Endothelial cell (in vitro differentiated cells): ENCODE measurements at regions not wholly inside any gene's neighbourhood (a gene's known extent, or its start where the extent isn't known, plus 50 kb on each side); places are given as distances from the start of the nearest gene placed in this dataset.

Source experiments
- DNase-seq: peaks from one replicate; pipeline ENCODE4 v3.0.0; 2021; ENCODE audit warnings: low spot score
- H3K27ac Mint-ChIP-seq: one replicate; pipeline ENCODE4 v1.8.0; 2021; ENCODE audit warnings: mixed read lengths, inconsistent platforms; ENCODE audit not compliant: unreplicated experiment
- H3K27me3 Mint-ChIP-seq: one replicate; pipeline ENCODE4 v1.8.0; 2021; ENCODE audit warnings: mild to moderate bottlenecking, moderate library complexity, mixed read lengths, inconsistent platforms; ENCODE audit not compliant: unreplicated experiment
- H3K36me3 Mint-ChIP-seq: one replicate; pipeline ENCODE4 v1.8.0; 2021; ENCODE audit warnings: mild to moderate bottlenecking, low read depth, mixed read lengths, inconsistent platforms; ENCODE audit not compliant: unreplicated experiment
- H3K4me1 Mint-ChIP-seq: one replicate; pipeline ENCODE4 v1.8.0; 2021; ENCODE audit warnings: mild to moderate bottlenecking, mixed read lengths, inconsistent platforms; ENCODE audit not compliant: unreplicated experiment
- H3K4me3 Mint-ChIP-seq: one replicate; pipeline ENCODE4 v1.8.0; 2021; ENCODE audit warnings: mild to moderate bottlenecking, mixed read lengths, inconsistent platforms; ENCODE audit not compliant: unreplicated experiment
- H3K9me3 Mint-ChIP-seq: one replicate; pipeline ENCODE4 v1.8.0; 2021; ENCODE audit warnings: mixed read lengths, inconsistent platforms; ENCODE audit not compliant: unreplicated experiment
- TF ChIP-seq, protein P1 (sequence below): fragments of 200-600 bp; sonication (generic); IDR thresholded peaks from one replicate; pipeline ENCODE4 v1.5.0; 2021; ENCODE audit warnings: antibody characterized with exemption; ENCODE audit not compliant: unreplicated experiment

DNA sequence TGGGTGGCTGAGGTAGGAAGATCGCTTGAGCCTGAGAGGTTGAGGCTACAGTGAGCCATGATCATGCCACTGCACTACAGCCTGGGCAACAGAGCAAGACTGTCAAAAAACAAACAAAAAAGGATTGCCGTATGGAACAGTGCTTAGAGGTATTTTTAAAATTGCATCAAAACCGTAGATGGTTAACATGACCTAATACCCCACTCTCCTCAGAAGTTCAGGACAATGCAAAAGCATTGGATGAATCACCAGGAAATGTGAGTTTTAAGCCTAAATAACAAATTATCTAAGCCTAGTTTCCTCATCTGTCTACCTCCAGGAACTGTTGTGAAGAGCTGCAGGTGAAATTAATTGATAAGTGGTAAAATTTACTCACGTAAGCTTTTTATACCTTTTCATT, 123.8 kb upstream of the ID4 start:
- TF ChIP-seq, protein P1, sequence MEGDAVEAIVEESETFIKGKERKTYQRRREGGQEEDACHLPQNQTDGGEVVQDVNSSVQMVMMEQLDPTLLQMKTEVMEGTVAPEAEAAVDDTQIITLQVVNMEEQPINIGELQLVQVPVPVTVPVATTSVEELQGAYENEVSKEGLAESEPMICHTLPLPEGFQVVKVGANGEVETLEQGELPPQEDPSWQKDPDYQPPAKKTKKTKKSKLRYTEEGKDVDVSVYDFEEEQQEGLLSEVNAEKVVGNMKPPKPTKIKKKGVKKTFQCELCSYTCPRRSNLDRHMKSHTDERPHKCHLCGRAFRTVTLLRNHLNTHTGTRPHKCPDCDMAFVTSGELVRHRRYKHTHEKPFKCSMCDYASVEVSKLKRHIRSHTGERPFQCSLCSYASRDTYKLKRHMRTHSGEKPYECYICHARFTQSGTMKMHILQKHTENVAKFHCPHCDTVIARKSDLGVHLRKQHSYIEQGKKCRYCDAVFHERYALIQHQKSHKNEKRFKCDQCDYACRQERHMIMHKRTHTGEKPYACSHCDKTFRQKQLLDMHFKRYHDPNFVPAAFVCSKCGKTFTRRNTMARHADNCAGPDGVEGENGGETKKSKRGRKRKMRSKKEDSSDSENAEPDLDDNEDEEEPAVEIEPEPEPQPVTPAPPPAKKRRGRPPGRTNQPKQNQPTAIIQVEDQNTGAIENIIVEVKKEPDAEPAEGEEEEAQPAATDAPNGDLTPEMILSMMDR: no peak

DNA sequence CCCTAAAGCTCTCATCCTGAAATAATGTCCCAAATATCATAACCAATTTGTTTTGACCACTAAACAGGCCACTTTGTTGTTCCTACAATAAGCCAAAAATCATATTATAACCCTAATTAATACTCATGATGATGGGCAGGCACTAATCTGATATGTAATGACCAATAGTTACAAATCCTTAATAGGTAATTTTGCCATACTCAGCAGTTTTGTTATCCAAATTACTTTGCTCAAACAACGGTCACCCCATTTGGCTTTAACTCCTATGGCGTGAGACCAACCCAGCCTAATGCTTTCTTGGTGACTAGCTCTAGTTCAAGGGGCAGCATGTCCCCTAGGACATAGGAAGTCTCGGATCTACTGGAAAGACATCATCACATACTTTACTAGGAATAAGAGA, 123.2 kb upstream of the ID4 start:
- Mint-ChIP-seq H3K36me3 (no peaks in the 10 kb centered on the region), H3K27ac (no peak overlapping the region)

More for the DNA sequence above, 123.8 kb upstream of the ID4 start:
- H3K36me3 Mint-ChIP-seq: no peaks in the 10 kb centered on the region
- DNase-seq: no peak
- peaks cover 11% of the 10 kb centered on the region for H3K4me1 Mint-ChIP-seq
- H3K27ac Mint-ChIP-seq: no peak overlapping the region
- H3K4me3 Mint-ChIP-seq: no peak overlapping the region
- no peaks in the 10 kb centered on the region for H3K9me3 Mint-ChIP-seq
- no peaks in the 10 kb centered on the region for H3K27me3 Mint-ChIP-seq

DNA sequence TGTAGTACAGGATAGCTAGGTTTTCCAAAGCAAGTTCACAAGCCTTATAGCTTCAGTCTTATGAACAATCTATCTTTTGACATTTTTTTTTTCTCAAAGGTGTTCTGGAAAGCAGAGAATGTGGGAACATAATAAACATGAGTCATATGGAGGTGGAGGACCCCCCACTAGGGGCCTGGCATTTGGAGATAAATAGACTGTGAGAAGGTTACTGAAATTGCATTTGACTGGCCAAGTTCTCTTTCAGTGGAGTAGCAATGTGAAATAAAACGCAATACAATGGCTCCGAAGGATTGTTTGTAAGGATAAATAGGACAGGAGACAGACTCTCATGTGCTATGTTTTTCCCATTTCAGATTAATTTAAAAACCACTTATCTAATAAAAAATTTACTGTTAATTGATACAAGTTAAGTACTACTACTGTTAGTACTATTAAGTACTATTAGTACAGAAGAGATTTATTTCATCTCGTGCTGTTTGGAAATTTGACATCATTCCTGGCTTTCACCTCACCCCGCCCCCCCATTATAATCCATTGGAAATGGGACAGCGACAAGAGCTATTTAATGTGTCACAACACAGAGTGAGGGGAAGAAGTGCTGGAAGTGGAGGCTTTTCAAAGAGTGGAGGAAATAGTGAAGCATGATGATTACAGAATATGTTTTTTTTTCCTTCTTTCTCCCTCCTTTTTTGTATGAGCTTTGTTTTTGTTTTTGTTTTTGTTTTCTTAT, 122.6 kb upstream of the ID4 start:
- Mint-ChIP-seq H3K4me1 (peaks cover 11% of the 10 kb centered on the region), H3K27me3 (no peaks in the 10 kb centered on the region), H3K36me3 (no peaks in the 10 kb centered on the region), H3K9me3 (no peaks in the 10 kb centered on the region), H3K4me3 (no peak overlapping the region), H3K27ac (no peak overlapping the region)
- TF ChIP-seq, protein P1: no peak
- DNase-seq: no peak

More for the DNA sequence above, 123.2 kb upstream of the ID4 start:
- no peak overlapping the region for H3K4me3 Mint-ChIP-seq
- DNase-seq: no peak
- H3K4me1 Mint-ChIP-seq: peaks cover 11% of the 10 kb centered on the region
- TF ChIP-seq, protein P1: no peak
- H3K27me3 Mint-ChIP-seq: no peaks in the 10 kb centered on the region
- no peaks in the 10 kb centered on the region for H3K9me3 Mint-ChIP-seq

DNA sequence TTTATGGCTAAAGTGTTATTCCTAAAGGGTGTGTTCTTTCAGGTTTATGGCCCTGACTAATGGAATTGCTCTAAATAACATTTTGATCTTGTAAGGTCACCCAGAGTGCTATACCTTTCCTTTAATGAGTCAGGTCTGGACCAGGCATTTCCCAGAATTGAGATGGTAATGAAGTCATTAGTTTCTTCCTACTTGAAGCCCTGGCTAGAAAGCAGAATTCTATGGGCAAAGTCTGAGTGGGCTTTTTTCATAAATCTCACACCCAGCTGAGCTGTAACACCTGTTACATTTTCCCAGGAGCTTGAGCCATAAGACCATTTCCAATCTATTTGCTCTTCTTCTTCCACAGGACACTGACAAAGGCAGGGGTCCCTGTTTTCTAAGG, 122.0 kb upstream of the ID4 start:
- TF ChIP-seq, protein P1: no peak
- DNase-seq: no peak
- Mint-ChIP-seq H3K27ac (no peak overlapping the region), H3K36me3 (no peaks in the 10 kb centered on the region), H3K4me3 (no peak overlapping the region), H3K9me3 (no peaks in the 10 kb centered on the region), H3K4me1 (peaks cover 11% of the 10 kb centered on the region), H3K27me3 (no peaks in the 10 kb centered on the region)

DNA sequence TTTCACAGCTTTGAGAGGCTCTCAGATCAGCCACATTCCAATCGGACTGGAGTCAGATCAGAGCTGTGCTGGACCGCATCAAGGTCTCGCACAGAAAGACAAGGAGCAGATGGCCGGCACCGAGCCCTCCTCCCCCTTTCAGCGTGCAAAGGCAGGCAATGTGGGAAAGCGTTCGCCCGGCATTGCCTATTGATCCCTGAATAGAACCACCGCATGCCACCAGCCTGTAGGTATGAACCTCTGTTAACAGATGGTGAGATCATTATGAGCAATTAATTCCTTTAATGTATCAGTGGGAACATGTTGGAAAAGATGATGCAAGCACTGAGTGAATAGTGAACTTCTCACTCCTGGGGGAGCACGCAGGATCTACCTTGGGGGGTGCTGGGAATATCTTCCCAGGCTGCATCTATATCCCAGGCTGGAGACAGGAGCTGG, 117.5 kb upstream of the ID4 start:
- no peaks in the 10 kb centered on the region for H3K36me3 Mint-ChIP-seq
- no peak overlapping the region for H3K4me3 Mint-ChIP-seq
- peaks cover 8% of the 10 kb centered on the region for H3K4me1 Mint-ChIP-seq
- no peak for DNase-seq
- TF ChIP-seq, protein P1: no peak
- no peaks in the 10 kb centered on the region for H3K9me3 Mint-ChIP-seq
- no peaks in the 10 kb centered on the region for H3K27me3 Mint-ChIP-seq
- no peak overlapping the region for H3K27ac Mint-ChIP-seq
